Endothelial cell of umbilical vein (primary cell): ENCODE measurements at regions not wholly inside any gene's neighbourhood (a gene's known extent, or its start where the extent isn't known, plus 50 kb on each side); places are given as distances from the start of the nearest gene placed in this dataset.

Experiments
- BruUV-seq: library from RNA; stranded (reverse); fragments of 400-500 nt; replicated peaks from 2 replicates; lab custom pipeline; 2021; lab: Mats Ljungman, UMichigan
- CTCF ChIA-PET: fragments of 300-600, 350-600 bp; sonication (Branson Sonifier 250); formaldehyde crosslinking; loops from one replicate; lab custom pipeline; 2021; ENCODE audit warnings: antibody characterized with exemption, inconsistent platforms; lab: Charles Lee
- POLR2A ChIA-PET: fragments of 300-600, 350-600 bp; sonication (Branson Sonifier 250); formaldehyde crosslinking; loops from one replicate; lab custom pipeline; 2021; ENCODE audit warnings: antibody characterized with exemption, inconsistent platforms; lab: Charles Lee
- DNase-seq: peaks from one replicate; pipeline ENCODE4 v3.0.0-alpha.2; 2011; ENCODE audit warnings: low read depth, low spot score
- FAIRE-seq: peaks from 2 replicates; lab custom pipeline; 2011; peaks lifted over from hg19 to GRCh38; lab: Jason Lieb, UNC
- H2AFZ ChIP-seq: 2 replicates; pipeline ENCODE4 v1.6.0; 2012; ENCODE audit warnings: low read depth, low read length, control low read depth, inconsistent platforms
- H3K27ac ChIP-seq: 2 replicates; pipeline ENCODE4 v1.5.1; 2011; ENCODE audit warnings: low read depth, mild to moderate bottlenecking, control low read depth, low read length, moderate library complexity; ENCODE audit not compliant: insufficient read depth
- H3K27me3 ChIP-seq, 2 experiments: 2 replicates each; pipeline versions ENCODE4 v1.6.0 to v1.6.1; 2011; ENCODE audit warnings: low read length in 2 of 2, mixed read lengths in 1 of 2; ENCODE audit not compliant: control insufficient read depth in 2 of 2, insufficient read depth in 2 of 2
- H3K36me3 ChIP-seq, 2 experiments: 2 replicates in 1 of 2; 3 replicates in 1 of 2; pipeline ENCODE4 v1.5.1; 2011; ENCODE audit warnings: low read length in 2 of 2, mild to moderate bottlenecking in 1 of 2, moderate library complexity in 1 of 2; ENCODE audit not compliant: control insufficient read depth in 2 of 2, insufficient read depth in 2 of 2; ENCODE audit errors: extremely low read depth in 1 of 2
- H3K4me1 ChIP-seq: 3 replicates; pipeline ENCODE4 v1.5.1; 2011; ENCODE audit warnings: mild to moderate bottlenecking, low read length; ENCODE audit not compliant: control insufficient read depth, insufficient read depth; ENCODE audit errors: extremely low read depth
- H3K4me2 ChIP-seq: 2 replicates; pipeline ENCODE4 v1.6.1; 2011; ENCODE audit warnings: low read length, control low read depth, mixed read lengths; ENCODE audit not compliant: insufficient read depth
- H3K4me3 ChIP-seq, 3 experiments: fragments of 200-600 bp in 1 of 3; sonication (generic), shearing (Covaris generic) in 1 of 3; replicated peaks in 1 of 3; 2 replicates each; pipeline ENCODE4 v1.5.1; 2011 to 2016; ENCODE audit warnings: control low read depth in 3 of 3, low read length in 3 of 3, mild to moderate bottlenecking in 2 of 3, inconsistent platforms in 1 of 3, low read depth in 1 of 3, moderate library complexity in 1 of 3; ENCODE audit not compliant: insufficient read depth in 1 of 3
- H3K79me2 ChIP-seq: 2 replicates; pipeline ENCODE4 v1.6.0; 2012; ENCODE audit warnings: low read length, inconsistent platforms; ENCODE audit not compliant: control insufficient read depth, insufficient read depth
- H3K9ac ChIP-seq: replicated peaks from 2 replicates; pipeline ENCODE3; 2011; ENCODE audit warnings: low read length, control low read depth; ENCODE audit not compliant: insufficient read depth; ENCODE audit errors: extremely low read depth
- H3K9me1 ChIP-seq: replicated peaks from 3 replicates; pipeline ENCODE4 v1.6.0; 2011; ENCODE audit warnings: mild to moderate bottlenecking, low read length; ENCODE audit not compliant: control insufficient read depth, insufficient read depth; ENCODE audit errors: extremely low read depth
- H3K9me3 ChIP-seq: replicated peaks from 2 replicates; pipeline ENCODE4 v1.5.1; 2012; ENCODE audit warnings: low read length, inconsistent platforms; ENCODE audit not compliant: control insufficient read depth, insufficient read depth
- H4K20me1 ChIP-seq: replicated peaks from 2 replicates; pipeline ENCODE3; 2011; ENCODE audit warnings: mild to moderate bottlenecking, low read length; ENCODE audit not compliant: control insufficient read depth, insufficient read depth; ENCODE audit errors: extremely low read depth
- CTCF ChIP-seq, 2 donors: IDR thresholded peaks; 1 replicate in 1 of 2; 2 replicates in 1 of 2; pipeline ENCODE4 v1.5.1; 2011; ENCODE audit warnings: low read length in 2 of 2, mild to moderate bottlenecking in 2 of 2, moderate library complexity in 2 of 2, control low read depth in 1 of 2, inconsistent platforms in 1 of 2, low read depth in 1 of 2; ENCODE audit not compliant: insufficient read depth in 1 of 2; ENCODE audit errors: extremely low read depth in 1 of 2
- EZH2 ChIP-seq: IDR thresholded peaks from 2 replicates; pipeline ENCODE4 v1.6.1; 2012; ENCODE audit warnings: borderline replicate concordance, low read depth, mild to moderate bottlenecking, moderate library complexity, low read length, inconsistent platforms; ENCODE audit not compliant: severe bottlenecking
- FOS ChIP-seq: IDR thresholded peaks from 2 replicates; pipeline ENCODE4 v1.6.1; 2011; ENCODE audit warnings: mild to moderate bottlenecking, low read length, moderate library complexity, borderline replicate concordance; ENCODE audit not compliant: insufficient read depth
- GATA2 ChIP-seq: IDR thresholded peaks from 2 replicates; pipeline ENCODE4 v1.7.0; 2011; ENCODE audit warnings: low read depth, mild to moderate bottlenecking, moderate library complexity, mixed read lengths, low read length; ENCODE audit not compliant: insufficient read length, insufficient read depth
- JUN ChIP-seq: IDR thresholded peaks from 2 replicates; pipeline ENCODE4 v1.6.1; 2011; ENCODE audit warnings: borderline replicate concordance, low read depth; ENCODE audit not compliant: insufficient read length, insufficient read depth
- MAX ChIP-seq: IDR thresholded peaks from 2 replicates; pipeline ENCODE4 v1.6.1; 2011; ENCODE audit not compliant: insufficient read depth, insufficient read length
- MYC ChIP-seq: IDR thresholded peaks from one replicate; pipeline ENCODE4 v1.6.1; 2011; ENCODE audit warnings: mild to moderate bottlenecking, low read depth, low read length
- POLR2A ChIP-seq: IDR thresholded peaks from 2 replicates; pipeline ENCODE4 v1.6.1; 2012; ENCODE audit warnings: low read depth, mild to moderate bottlenecking, control low read depth, low read length
- POLR2AphosphoS5 ChIP-seq: IDR thresholded peaks from 2 replicates; pipeline ENCODE4 v1.6.1; 2012; ENCODE audit warnings: low read depth, mild to moderate bottlenecking, control low read depth, low read length, moderate library complexity; ENCODE audit not compliant: insufficient read depth
- dilution Hi-C: fragments of 300-500 bp; cut with MboI; formaldehyde crosslinking; loops from one replicate; pipeline ENCODE4 v1.15.0; 2019; ENCODE audit warnings: low sequenced_read_pairs; ENCODE audit not compliant: extremely low pct_ligation_motif_present
- intact Hi-C: fragments of 100-400 bp; cut with micrococcal nuclease; formaldehyde crosslinking; loops from one replicate; pipeline ENCODE4 v1.10.0; 2022

GRCh38 chr13:40498461-40498860 lies 168.0 kb downstream of the FOXO1 start:
- Histone ChIP-seq H4K20me1 (no peaks in the 10 kb centered on the region), H3K9me1 (no peaks in the 10 kb centered on the region), H3K4me2 (no peak overlapping the region), H2AFZ (no peak overlapping the region), H3K36me3 (no peaks in the 10 kb centered on the region), H3K9ac (no peak overlapping the region), H3K79me2 (no peaks in the 10 kb centered on the region), H3K4me1 (peaks cover 13% of the 10 kb centered on the region), H3K27me3 (no peaks in the 10 kb centered on the region), H3K4me3 (no peak overlapping the region), H3K27ac (no peak overlapping the region), H3K9me3 (no peaks in the 10 kb centered on the region)
- TF ChIP-seq FOS (no peak), EZH2 (no peak), MAX (no peak), POLR2AphosphoS5 (no peak), MYC (no peak)
- CTCF ChIA-PET = no interaction called here
- BruUV-seq = no TSS peak
- dilution Hi-C loops = no loop called here
- intact Hi-C loops = no loop called here
- FAIRE-seq (no peak), DNase-seq (no peak)
- POLR2A ChIA-PET = no interaction called here

- Histone ChIP-seq H3K27ac (no peak overlapping the region), H2AFZ (no peak overlapping the region), H3K9me1 (no peaks in the 10 kb centered on the region), H3K9me3 (no peaks in the 10 kb centered on the region), H3K36me3 (no peaks in the 10 kb centered on the region), H3K79me2 (no peaks in the 10 kb centered on the region), H3K27me3 (no peaks in the 10 kb centered on the region), H3K4me2 (no peak overlapping the region), H3K4me1 (peaks cover 39% of the 10 kb centered on the region), H3K4me3 (no peak overlapping the region), H4K20me1 (no peaks in the 10 kb centered on the region), H3K9ac (no peak overlapping the region)
- TF ChIP-seq FOS = no peak
- TF ChIP-seq MYC = no peak
- no peak for TF ChIP-seq CTCF (IDR thresholded peaks at IDR 0.05; ENCODE audit: extremely low read depth in 1 of 2, insufficient read depth in 1 of 2, low read depth in 1 of 2, low read length in 2 of 2)
- no peak for TF ChIP-seq JUN
- no peak for TF ChIP-seq POLR2A
- no peak for TF ChIP-seq EZH2
- TF ChIP-seq MAX = no peak
- TF ChIP-seq POLR2AphosphoS5 = no peak
- no peak for TF ChIP-seq GATA2
- no peak for DNase-seq
- no TSS peak for BruUV-seq
- ChIA-PET POLR2A (no interaction called here), CTCF (interaction anchor here (1.2 kb wide), 1 partner anchor 307 kb away, joined by 4 read pairs; no protein-coding TSS in a partner anchor)
- intact Hi-C loops = loop anchor here (10.0 kb wide), 1 partner anchor 717 kb away; no protein-coding TSS in a partner anchor
- dilution Hi-C loops = no loop called here
- no peak for FAIRE-seq
Observed at GRCh38 chr13:40502236-40502635, 164.2 kb downstream of the FOXO1 start.
